Activated B cell treated with CpG ODN at 0.5 μM for 24 hours (primary cell): ENCODE measurements at regions not wholly inside any gene's neighbourhood (a gene's known extent, or its start where the extent isn't known, plus 50 kb on each side); places are given as distances from the start of the nearest gene placed in this dataset.

Source experiments
- ATAC-seq: fragments of 200-7000 bp; cut with Tn5 transposase; one replicate; pipeline ENCODE4 v1.10.0; 2021; ENCODE audit warnings: low read depth, mild to moderate bottlenecking, moderate library complexity
- CTCF ChIA-PET: fragments of 350-600 bp; sonication (Branson Sonifier 250); formaldehyde crosslinking; loops from one replicate; lab custom pipeline; 2021; ENCODE audit warnings: antibody characterized with exemption; lab: Charles Lee
- POLR2A ChIA-PET: fragments of 350-600 bp; sonication (Branson Sonifier 250); formaldehyde crosslinking; loops from one replicate; lab custom pipeline; 2021; ENCODE audit warnings: antibody characterized with exemption; lab: Charles Lee
- DNase-seq: peaks from one replicate; pipeline ENCODE4 v3.0.0; 2022
- H3K27ac Mint-ChIP-seq: one replicate; pipeline ENCODE4 v1.8.0; 2020; ENCODE audit warnings: mixed read lengths
- H3K27me3 Mint-ChIP-seq: one replicate; pipeline ENCODE4 v1.8.0; 2021; ENCODE audit warnings: mixed read lengths
- H3K36me3 Mint-ChIP-seq: one replicate; pipeline ENCODE4 v1.8.0; 2021; ENCODE audit warnings: low read depth, mixed read lengths
- H3K4me1 Mint-ChIP-seq: one replicate; pipeline ENCODE4 v1.8.0; 2021; ENCODE audit warnings: mixed read lengths
- H3K4me3 Mint-ChIP-seq: one replicate; pipeline ENCODE4 v1.8.0; 2020; ENCODE audit warnings: mild to moderate bottlenecking, mixed read lengths
- H3K9me3 Mint-ChIP-seq: one replicate; pipeline ENCODE4 v1.8.0; 2020; ENCODE audit warnings: mixed read lengths
- intact Hi-C: fragments of 100-400 bp; cut with micrococcal nuclease; formaldehyde crosslinking; loops from one replicate; pipeline ENCODE4 v1.15.1; 2024
- TF ChIP-seq, protein P1 (sequence below): fragments of 200-600 bp; IDR thresholded peaks from one replicate; pipeline ENCODE4 v1.8.0; 2022; ENCODE audit warnings: antibody characterized with exemption, mild to moderate bottlenecking

DNA sequence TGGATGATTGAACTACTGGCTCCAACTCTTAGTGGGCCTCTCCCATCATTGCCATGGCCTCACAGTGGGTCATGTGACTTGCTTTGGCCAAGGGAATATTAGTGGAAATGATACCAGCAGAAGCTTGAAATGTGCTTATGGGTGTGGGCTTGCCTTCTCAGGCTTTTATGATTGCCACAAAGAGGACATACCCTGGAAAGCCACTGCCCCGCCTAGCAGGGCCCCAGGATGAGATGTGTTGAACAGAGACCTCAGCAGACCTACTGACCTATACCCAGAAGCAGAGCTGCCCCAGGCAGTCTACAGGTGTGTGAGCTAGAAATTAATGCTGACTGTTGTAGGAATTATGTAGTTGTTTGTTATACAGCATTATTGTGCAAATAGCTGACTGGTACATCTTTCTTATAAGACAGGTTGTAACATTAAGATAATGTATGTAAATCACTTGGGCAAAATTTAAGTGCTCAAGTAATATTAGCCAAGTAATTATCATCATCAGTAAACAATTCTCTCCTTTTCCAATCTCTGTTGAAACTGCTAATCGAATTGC, 67.8 kb upstream of the CDH5 start:
- Mint-ChIP-seq H3K9me3 (peaks cover 6% of the 10 kb centered on the region), H3K4me1 (no peaks in the 10 kb centered on the region), H3K27me3 (peaks cover 4% of the 10 kb centered on the region), H3K27ac (no peak overlapping the region), H3K4me3 (no peak overlapping the region), H3K36me3 (no peaks in the 10 kb centered on the region)
- DNase-seq (no peak), ATAC-seq (no peak)
- intact Hi-C loops, result no loop called here
- POLR2A ChIA-PET, result no interaction called here
- TF ChIP-seq, protein P1, sequence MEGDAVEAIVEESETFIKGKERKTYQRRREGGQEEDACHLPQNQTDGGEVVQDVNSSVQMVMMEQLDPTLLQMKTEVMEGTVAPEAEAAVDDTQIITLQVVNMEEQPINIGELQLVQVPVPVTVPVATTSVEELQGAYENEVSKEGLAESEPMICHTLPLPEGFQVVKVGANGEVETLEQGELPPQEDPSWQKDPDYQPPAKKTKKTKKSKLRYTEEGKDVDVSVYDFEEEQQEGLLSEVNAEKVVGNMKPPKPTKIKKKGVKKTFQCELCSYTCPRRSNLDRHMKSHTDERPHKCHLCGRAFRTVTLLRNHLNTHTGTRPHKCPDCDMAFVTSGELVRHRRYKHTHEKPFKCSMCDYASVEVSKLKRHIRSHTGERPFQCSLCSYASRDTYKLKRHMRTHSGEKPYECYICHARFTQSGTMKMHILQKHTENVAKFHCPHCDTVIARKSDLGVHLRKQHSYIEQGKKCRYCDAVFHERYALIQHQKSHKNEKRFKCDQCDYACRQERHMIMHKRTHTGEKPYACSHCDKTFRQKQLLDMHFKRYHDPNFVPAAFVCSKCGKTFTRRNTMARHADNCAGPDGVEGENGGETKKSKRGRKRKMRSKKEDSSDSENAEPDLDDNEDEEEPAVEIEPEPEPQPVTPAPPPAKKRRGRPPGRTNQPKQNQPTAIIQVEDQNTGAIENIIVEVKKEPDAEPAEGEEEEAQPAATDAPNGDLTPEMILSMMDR, result no peak
- CTCF ChIA-PET, result no interaction called here

DNA sequence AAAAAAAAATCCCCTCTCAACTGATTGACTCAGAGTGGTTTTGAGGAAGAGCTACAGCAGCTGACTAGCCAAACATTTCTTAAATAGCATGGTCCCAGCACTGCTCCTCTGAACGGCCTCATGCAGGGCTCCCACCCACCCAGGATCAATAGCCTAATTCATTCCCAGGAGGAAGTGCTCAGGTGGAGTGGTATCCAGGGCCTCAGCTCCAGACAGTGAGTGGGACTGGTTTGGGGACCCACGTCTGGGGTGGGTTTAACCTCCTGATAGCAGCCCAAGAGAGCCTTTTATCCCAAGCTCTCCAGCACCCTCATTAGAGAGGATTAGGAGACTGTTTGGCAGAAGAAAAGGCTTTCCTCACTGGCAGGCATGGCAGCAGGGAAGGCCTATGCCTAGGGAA, 68.5 kb upstream of the CDH5 start:
- Mint-ChIP-seq H3K27ac (no peak overlapping the region), H3K4me1 (no peaks in the 10 kb centered on the region), H3K36me3 (no peaks in the 10 kb centered on the region), H3K4me3 (no peak overlapping the region), H3K27me3 (peaks cover 10% of the 10 kb centered on the region), H3K9me3 (peaks cover 6% of the 10 kb centered on the region)
- POLR2A ChIA-PET, result no interaction called here
- intact Hi-C loops, result no loop called here
- CTCF ChIA-PET, result no interaction called here
- TF ChIP-seq, protein P1, result no peak
- DNase-seq (no peak), ATAC-seq (no peak)

DNA sequence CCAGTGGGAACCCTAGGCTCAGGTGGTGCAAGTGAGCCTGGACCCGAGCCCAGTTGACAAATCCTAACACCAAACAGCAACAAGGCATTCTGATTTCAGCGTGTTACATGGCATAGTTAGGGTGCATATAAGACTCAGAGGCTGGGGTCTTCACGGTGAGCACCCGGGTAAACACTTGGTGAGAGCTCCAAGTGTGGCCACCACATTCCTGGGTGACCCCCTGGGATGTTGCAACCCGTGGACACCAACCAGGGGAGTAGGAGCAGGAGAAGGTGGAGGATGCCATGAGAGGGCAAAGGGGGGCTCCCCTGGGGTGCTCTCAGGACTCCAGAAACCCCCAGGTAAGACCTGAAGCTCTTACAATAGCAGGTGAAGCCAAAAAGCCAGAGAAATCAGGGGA, 69.9 kb upstream of the CDH5 start:
- no peaks in the 10 kb centered on the region for H3K36me3 Mint-ChIP-seq
- POLR2A ChIA-PET, result no interaction called here
- no peak overlapping the region for H3K27ac Mint-ChIP-seq
- no peak for DNase-seq
- CTCF ChIA-PET, result no interaction called here
- H3K9me3 Mint-ChIP-seq, result peaks cover 6% of the 10 kb centered on the region
- H3K4me1 Mint-ChIP-seq, result no peaks in the 10 kb centered on the region
- H3K27me3 Mint-ChIP-seq, result peaks cover 12% of the 10 kb centered on the region
- TF ChIP-seq, protein P1, result no peak
- H3K4me3 Mint-ChIP-seq, result no peak overlapping the region
- intact Hi-C loops, result no loop called here
- ATAC-seq, result no peak

DNA sequence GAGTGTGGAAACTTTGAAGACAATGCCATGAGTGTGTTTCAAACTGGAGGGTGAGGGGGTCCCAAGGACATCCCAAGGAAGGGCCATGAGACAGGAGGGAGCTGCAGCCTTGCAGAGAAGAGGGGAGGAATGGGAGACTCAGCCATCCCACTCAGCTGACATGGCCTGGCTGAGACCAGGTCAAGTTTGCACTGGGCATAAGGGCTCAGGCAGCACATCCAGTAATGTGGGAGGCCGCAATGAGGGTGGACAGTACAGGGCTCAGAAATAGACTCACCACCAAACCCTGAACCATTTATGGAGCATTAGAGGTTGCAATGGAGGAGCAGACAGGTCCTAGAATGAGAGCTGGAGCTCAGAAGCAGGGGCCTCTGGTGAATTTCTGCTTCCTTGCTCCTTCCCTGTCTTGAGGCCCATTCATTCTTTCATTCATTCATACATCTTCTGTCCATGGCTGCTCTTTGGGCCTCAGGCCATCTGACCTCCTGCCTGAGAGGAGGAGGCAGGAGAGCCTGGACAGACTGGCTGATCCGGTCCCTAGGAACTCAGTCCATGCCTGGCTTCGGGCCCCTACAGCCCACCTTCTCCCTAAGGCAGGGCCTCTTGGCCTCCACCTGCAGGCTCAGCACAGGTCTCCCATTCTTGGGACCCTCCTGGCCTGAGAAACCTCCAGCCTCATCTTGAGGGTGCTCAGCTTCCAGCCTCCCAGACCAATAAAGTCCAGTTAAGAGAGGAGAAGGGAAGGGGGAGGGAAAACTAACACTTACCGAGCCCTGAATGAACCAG, 70.5 kb upstream of the CDH5 start:
- DNase-seq, result no peak

DNA sequence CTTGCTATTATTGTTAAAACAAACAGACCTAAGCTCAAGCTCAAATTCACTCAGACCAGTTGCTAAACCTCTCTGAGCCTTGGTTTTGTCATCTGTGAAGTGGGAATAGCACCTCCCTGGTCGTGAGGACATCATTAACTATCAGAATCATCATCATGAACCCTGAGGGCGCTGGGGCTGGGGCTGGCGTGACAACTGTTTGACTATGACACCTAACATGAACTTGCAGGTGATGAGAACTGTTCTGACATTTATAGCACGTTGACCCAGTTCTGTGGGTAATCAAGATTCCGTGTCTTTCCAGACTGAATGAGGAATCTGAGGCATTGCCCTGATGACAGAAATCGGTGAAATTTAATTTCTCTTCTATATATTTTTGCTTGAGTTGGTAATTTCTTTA, 71.3 kb upstream of the CDH5 start:
- intact Hi-C loops, result no loop called here
- H3K27ac Mint-ChIP-seq, result no peak overlapping the region
- ChIA-PET POLR2A (no interaction called here), CTCF (no interaction called here)
- ATAC-seq (no peak), DNase-seq (no peak)
- no peak overlapping the region for H3K4me3 Mint-ChIP-seq
- H3K36me3 Mint-ChIP-seq, result no peaks in the 10 kb centered on the region
- peaks cover 10% of the 10 kb centered on the region for H3K27me3 Mint-ChIP-seq
- TF ChIP-seq, protein P1, result no peak
- H3K4me1 Mint-ChIP-seq, result no peaks in the 10 kb centered on the region
- H3K9me3 Mint-ChIP-seq, result peaks cover 5% of the 10 kb centered on the region

More for the DNA sequence above, 70.5 kb upstream of the CDH5 start:
- no peaks in the 10 kb centered on the region for H3K4me1 Mint-ChIP-seq
- no peak for ATAC-seq
- H3K36me3 Mint-ChIP-seq, result no peaks in the 10 kb centered on the region
- H3K4me3 Mint-ChIP-seq, result no peak overlapping the region
- no peak overlapping the region for H3K27ac Mint-ChIP-seq
- peaks cover 5% of the 10 kb centered on the region for H3K9me3 Mint-ChIP-seq
- intact Hi-C loops, result no loop called here
- ChIA-PET CTCF (no interaction called here), POLR2A (no interaction called here)
- TF ChIP-seq, protein P1, result no peak
- H3K27me3 Mint-ChIP-seq, result peaks cover 12% of the 10 kb centered on the region
